ENCODE measurements at regions not wholly inside any gene's neighbourhood (a gene's known extent, or its start where the extent isn't known, plus 50 kb on each side); places are given as distances from the start of the nearest gene placed in this dataset.
"Not testable (repeated sequence)": the region's sequence is repeated elsewhere in the genome, so short reads cannot be mapped to it uniquely, and the experiment has no call there.

GRCh38 chr22:23448499-23449288 lies 131.4 kb downstream of the IGLL1 start:
- not testable (repeated sequence) for TF ChIP-seq CTCF (conservative IDR thresholded peaks at IDR 0.05; ENCODE audit: low read depth, low read length); EZH2 (IDR thresholded peaks at IDR 0.05; ENCODE audit: borderline replicate concordance, low read depth, low read length, poor library complexity, severe bottlenecking)
